Forelimb muscle (tissue), 1 donor: ENCODE measurements at regions not wholly inside any gene's neighbourhood (a gene's known extent, or its start where the extent isn't known, plus 50 kb on each side); places are given as distances from the start of the nearest gene placed in this dataset.

ENCODE experiments used
- DNase-seq: peaks from one replicate; pipeline ENCODE4 v3.0.0-alpha.2; 2013; ENCODE audit warnings: low read depth

GRCh38 chr21:38741092-38741949 lies 64.4 kb upstream of the ETS2 start:
- DNase-seq: no peak

- DNase-seq: no peak
These were observed 63.8 kb upstream of the ETS2 start for GRCh38 chr21:38741950-38742256.

GRCh38 chr21:38742580-38743260 lies 63.0 kb upstream of the ETS2 start:
- DNase-seq: no peak

DNA sequence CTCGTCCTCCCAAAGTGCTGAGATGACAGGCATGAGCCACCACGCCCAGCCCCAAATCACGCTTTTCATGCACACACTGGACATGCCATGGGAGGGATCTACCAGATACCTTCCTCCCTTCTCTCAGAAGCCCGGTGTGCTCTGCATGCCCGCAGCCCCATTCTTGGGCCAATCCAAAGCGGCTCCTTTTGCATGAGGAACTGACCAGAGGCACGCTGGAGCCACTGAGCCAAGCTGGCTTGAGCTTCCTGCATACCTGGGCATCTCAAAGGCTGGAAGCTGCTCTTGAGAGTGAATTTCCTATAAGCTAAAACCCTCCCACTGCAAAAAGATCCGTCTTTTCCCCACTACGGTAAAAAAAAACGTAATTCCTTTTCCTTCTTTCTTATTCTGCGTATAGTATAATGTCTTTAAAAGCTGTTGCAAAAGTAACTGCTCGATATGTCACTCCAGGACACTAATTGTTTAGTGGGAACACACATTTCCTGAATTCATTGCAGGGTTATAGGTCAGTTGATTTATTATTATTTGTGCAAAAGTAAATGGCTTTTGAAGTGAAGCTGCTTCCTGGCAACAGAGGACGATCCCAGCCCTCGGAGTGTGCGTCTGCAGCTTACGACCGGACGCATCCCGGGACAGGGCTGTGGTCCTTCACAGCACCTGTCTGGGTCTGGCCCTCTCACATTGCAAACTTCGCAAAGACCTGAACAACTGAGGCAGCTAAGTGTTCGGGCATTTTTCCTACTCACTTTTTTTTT lies 61.8 kb upstream of the ETS2 start:
- no peak for DNase-seq

- DNase-seq: no peak
These were observed 60.9 kb upstream of the ETS2 start for GRCh38 chr21:38744861-38745260.

DNA sequence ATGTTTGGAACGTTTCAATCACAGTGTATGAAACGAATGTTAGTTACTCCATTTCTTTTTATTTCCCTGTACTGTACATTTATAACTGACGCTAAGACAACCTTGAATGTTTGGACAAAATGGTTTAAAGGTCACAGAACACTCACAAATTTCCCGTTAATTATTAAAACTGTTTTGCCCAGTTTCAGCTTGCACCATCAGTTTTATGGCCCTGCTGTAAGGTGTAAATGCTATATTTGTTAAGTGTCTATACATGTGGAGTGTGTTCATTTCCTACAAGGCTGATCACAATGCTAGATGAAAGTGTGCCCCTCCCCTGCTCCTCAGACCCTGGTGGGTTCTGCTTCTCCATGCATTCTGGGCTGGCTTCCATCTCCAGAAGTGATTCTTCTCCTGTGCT lies 57.9 kb upstream of the ETS2 start:
- DNase-seq: no peak

- DNase-seq: no peak
These were observed 54.2 kb upstream of the ETS2 start for GRCh38 chr21:38751379-38752050.

DNA sequence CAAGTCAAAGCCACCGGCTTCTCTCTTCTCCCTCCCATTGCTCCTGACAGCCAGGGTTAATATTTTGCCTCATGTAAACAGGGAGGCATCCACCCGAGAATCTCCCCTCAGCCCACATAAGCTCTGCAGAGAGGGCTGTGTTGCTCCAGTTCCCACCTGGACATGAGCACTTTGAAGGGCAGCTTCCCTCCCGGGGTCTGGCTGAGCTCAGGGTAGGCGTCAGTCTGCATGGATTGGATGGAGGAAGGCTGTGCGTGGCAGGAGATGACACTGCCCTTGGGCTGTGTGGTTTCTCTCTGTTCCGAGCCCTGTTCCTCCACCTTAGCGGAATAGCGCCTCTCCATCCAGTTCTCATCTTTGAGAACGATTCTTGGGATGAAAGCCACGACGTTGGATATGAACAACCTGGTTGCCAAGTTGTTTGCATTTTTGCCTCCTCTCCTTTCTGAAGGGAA lies 53.7 kb upstream of the ETS2 start:
- no peak for DNase-seq

DNA sequence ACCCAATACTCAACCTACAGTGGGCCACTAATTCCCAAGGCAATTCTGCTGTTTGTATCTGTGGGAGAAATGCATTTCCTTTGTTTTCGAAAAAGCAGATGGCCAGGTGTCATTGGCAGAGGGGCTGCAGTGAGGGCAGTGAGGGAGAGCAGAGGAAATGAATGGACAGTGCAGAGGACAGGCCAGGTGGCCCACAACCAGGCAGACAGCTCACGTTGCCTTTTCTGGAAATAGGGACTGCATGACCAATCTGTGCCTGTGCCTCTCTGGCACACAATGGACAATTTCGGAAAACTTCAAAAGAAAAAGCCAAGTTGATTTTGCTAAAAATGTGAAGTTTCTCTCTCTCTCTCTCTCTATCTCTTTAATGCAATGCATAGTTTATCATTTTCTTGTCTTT lies 52.6 kb upstream of the ETS2 start:
- no peak for DNase-seq

GRCh38 chr21:38753557-38753971 lies 52.2 kb upstream of the ETS2 start:
- DNase-seq: no peak
